SK-N-SH (cell line): ENCODE measurements at regions not wholly inside any gene's neighbourhood (a gene's known extent, or its start where the extent isn't known, plus 50 kb on each side); places are given as distances from the start of the nearest gene placed in this dataset.

ENCODE experiments used
- EZH2phosphoT487 ChIP-seq: fragments of 200-600 bp; sonication (generic); IDR thresholded peaks from 2 replicates; pipeline ENCODE4 v1.6.1; 2017; ENCODE audit warnings: low read depth, mixed run types, mild to moderate bottlenecking, antibody characterized with exemption, moderate library complexity, borderline replicate concordance
- FOXM1 ChIP-seq: IDR thresholded peaks from 2 replicates; pipeline ENCODE4 v1.4.0; 2012; ENCODE audit warnings: low read depth, mild to moderate bottlenecking
- MEF2A ChIP-seq: IDR thresholded peaks from 2 replicates; pipeline ENCODE4 v1.4.0; 2012; ENCODE audit warnings: low read depth, borderline replicate concordance
- MXI1 ChIP-seq: IDR thresholded peaks from 2 replicates; pipeline ENCODE4 v1.6.1; 2012; ENCODE audit warnings: mild to moderate bottlenecking, low read depth, low read length, improper control_type of control experiment
- POLR2AphosphoS5 ChIP-seq: IDR thresholded peaks from 2 replicates; pipeline ENCODE4 v1.6.1; 2012; ENCODE audit warnings: low read depth, low read length
- TF ChIP-seq, protein P1 (sequence below): fragments of 200-600 bp; sonication (generic); IDR thresholded peaks from 2 replicates; pipeline ENCODE4 v1.6.1; 2017; ENCODE audit warnings: antibody characterized with exemption, mild to moderate bottlenecking, moderate library complexity
- TF ChIP-seq, protein P2 (sequence below): IDR thresholded peaks from 2 replicates; pipeline ENCODE4 v1.4.0; 2012; ENCODE audit warnings: low read depth, borderline replicate concordance

DNA sequence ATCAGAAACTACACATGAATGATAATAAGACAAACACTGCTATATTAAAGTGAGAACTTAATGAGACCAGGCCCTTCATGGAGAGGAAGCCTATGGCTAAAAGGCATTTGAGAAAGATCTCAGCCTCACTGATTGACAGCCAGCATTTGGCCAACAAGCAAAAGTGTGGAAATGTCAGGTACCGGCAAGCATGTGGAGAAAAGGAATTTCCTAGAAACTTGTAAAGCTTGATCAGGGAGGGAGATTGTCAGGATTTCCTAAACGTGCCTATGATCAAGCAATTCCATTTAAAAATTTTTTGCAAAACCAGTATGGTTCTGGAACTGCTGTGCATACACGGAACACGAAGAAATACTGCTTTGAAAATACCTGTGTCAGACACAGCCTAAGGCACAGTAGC is 220.3 kb upstream of the ATP10A start:
- no peak for TF ChIP-seq EZH2phosphoT487
- TF ChIP-seq, protein P1, sequence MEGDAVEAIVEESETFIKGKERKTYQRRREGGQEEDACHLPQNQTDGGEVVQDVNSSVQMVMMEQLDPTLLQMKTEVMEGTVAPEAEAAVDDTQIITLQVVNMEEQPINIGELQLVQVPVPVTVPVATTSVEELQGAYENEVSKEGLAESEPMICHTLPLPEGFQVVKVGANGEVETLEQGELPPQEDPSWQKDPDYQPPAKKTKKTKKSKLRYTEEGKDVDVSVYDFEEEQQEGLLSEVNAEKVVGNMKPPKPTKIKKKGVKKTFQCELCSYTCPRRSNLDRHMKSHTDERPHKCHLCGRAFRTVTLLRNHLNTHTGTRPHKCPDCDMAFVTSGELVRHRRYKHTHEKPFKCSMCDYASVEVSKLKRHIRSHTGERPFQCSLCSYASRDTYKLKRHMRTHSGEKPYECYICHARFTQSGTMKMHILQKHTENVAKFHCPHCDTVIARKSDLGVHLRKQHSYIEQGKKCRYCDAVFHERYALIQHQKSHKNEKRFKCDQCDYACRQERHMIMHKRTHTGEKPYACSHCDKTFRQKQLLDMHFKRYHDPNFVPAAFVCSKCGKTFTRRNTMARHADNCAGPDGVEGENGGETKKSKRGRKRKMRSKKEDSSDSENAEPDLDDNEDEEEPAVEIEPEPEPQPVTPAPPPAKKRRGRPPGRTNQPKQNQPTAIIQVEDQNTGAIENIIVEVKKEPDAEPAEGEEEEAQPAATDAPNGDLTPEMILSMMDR, result no peak
- TF ChIP-seq MEF2A, result no peak
- TF ChIP-seq, protein P2, sequence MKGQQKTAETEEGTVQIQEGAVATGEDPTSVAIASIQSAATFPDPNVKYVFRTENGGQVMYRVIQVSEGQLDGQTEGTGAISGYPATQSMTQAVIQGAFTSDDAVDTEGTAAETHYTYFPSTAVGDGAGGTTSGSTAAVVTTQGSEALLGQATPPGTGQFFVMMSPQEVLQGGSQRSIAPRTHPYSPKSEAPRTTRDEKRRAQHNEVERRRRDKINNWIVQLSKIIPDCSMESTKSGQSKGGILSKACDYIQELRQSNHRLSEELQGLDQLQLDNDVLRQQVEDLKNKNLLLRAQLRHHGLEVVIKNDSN, result no peak
- TF ChIP-seq MXI1, result no peak
- TF ChIP-seq POLR2AphosphoS5, result no peak
- no peak for TF ChIP-seq FOXM1
